ENCODE measurements at regions not wholly inside any gene's neighbourhood (a gene's known extent, or its start where the extent isn't known, plus 50 kb on each side); places are given as distances from the start of the nearest gene placed in this dataset.

- TF ChIP-seq EZH2 (IDR thresholded peaks at IDR 0.05; ENCODE audit: low read length, unreplicated experiment) (no peak), CTCF (conservative IDR thresholded peaks at IDR 0.05; ENCODE audit: low read depth, low read length) (no peak), EZH2phosphoT487 (IDR thresholded peaks at IDR 0.05; ENCODE audit: borderline replicate concordance, low read length) (no peak)
These were observed 144.2 kb upstream of the STEAP4 start for GRCh38 chr7:88450874-88451273.
